ENCODE measurements at regions not wholly inside any gene's neighbourhood (a gene's known extent, or its start where the extent isn't known, plus 50 kb on each side); places are given as distances from the start of the nearest gene placed in this dataset.

DNA sequence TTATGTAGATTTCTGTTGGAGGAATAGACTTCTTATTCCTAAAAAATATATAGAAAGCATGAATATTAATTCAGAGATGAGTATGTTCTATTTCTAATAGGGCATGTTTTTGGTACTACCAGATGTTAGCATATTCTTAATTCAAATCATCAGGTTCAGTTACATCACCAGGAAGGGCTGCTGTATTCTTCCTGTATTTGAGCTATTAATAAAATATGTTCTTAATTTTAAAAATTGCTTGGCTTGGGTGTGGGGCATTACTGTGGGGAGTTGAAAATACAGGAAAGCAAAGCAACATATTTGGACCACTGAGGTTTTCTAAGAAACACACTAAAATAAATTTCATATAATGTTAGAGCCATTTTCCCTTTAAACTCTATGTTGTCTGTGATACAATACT, 343.0 kb downstream of the EPHA4 start:
- no peak for TF ChIP-seq POLR2A (IDR thresholded peaks at IDR 0.05)
- TF ChIP-seq, protein P1, sequence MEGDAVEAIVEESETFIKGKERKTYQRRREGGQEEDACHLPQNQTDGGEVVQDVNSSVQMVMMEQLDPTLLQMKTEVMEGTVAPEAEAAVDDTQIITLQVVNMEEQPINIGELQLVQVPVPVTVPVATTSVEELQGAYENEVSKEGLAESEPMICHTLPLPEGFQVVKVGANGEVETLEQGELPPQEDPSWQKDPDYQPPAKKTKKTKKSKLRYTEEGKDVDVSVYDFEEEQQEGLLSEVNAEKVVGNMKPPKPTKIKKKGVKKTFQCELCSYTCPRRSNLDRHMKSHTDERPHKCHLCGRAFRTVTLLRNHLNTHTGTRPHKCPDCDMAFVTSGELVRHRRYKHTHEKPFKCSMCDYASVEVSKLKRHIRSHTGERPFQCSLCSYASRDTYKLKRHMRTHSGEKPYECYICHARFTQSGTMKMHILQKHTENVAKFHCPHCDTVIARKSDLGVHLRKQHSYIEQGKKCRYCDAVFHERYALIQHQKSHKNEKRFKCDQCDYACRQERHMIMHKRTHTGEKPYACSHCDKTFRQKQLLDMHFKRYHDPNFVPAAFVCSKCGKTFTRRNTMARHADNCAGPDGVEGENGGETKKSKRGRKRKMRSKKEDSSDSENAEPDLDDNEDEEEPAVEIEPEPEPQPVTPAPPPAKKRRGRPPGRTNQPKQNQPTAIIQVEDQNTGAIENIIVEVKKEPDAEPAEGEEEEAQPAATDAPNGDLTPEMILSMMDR (IDR thresholded peaks at IDR 0.05): no peak
